C4-2B (cell line): ENCODE measurements at regions not wholly inside any gene's neighbourhood (a gene's known extent, or its start where the extent isn't known, plus 50 kb on each side); places are given as distances from the start of the nearest gene placed in this dataset.

Experiments
- CTCF ChIP-seq: fragments of 450-650 bp; conservative IDR thresholded peaks from 2 replicates; pipeline ENCODE4 v1.5.1; 2017; ENCODE audit warnings: mild to moderate bottlenecking
- ZFX ChIP-seq: fragments of 450-650 bp; IDR thresholded peaks from 2 replicates; pipeline ENCODE4 v1.6.1; 2017

GRCh38 chr11:116581349-116581748, 191.4 kb downstream of the BUD13 start:
- TF ChIP-seq CTCF (no peak), ZFX (no peak)
